ENCODE measurements at regions not wholly inside any gene's neighbourhood (a gene's known extent, or its start where the extent isn't known, plus 50 kb on each side); places are given as distances from the start of the nearest gene placed in this dataset.
A peak's percentile ranks its signal among the peaks of the same experiment; 100 is the strongest.

DNA sequence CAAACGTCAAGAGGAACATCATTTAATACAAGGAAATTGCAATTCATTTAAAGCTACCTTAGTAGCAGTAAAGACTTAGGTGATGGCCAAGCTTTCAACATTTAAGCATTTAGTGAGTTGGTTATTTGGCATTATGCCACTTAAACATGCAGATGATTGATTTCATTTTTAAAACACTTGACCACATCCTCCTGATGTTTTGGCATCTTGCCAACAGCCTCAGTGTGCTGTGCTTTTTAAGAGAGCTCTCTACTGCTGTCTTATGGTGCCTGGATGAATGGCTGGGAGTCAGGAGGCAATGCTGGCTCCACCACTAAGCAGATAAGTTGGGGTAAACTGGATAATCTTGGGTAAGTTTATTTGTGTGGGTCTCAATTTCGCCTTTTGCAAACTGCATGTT is 364.5 kb downstream of the MAN2A1 start:
- no peak overlapping the region for H3K4me2 ChIP-seq
- H4K20me1 ChIP-seq (replicated peaks; ENCODE audit: insufficient read depth): no peaks in the 10 kb centered on the region
- no peak for TF ChIP-seq CREB1 (CRISPR knock-in tag; IDR thresholded peaks at IDR 0.05; ENCODE audit: low read depth)
- TF ChIP-seq POLR2AphosphoS5 (IDR thresholded peaks at IDR 0.05; ENCODE audit: low read depth): no peak
- TF ChIP-seq, protein P1, sequence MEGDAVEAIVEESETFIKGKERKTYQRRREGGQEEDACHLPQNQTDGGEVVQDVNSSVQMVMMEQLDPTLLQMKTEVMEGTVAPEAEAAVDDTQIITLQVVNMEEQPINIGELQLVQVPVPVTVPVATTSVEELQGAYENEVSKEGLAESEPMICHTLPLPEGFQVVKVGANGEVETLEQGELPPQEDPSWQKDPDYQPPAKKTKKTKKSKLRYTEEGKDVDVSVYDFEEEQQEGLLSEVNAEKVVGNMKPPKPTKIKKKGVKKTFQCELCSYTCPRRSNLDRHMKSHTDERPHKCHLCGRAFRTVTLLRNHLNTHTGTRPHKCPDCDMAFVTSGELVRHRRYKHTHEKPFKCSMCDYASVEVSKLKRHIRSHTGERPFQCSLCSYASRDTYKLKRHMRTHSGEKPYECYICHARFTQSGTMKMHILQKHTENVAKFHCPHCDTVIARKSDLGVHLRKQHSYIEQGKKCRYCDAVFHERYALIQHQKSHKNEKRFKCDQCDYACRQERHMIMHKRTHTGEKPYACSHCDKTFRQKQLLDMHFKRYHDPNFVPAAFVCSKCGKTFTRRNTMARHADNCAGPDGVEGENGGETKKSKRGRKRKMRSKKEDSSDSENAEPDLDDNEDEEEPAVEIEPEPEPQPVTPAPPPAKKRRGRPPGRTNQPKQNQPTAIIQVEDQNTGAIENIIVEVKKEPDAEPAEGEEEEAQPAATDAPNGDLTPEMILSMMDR (conservative IDR thresholded peaks at IDR 0.05; ENCODE audit: low read depth in 2 of 2): peak; percentile 6 to 16; a peak in 1 of 4 replicates
- peak; percentile 71 for ATAC-seq
- no peaks in the 10 kb centered on the region for H3F3A ChIP-seq (replicated peaks; ENCODE audit: low read depth)
- DNase-seq (ENCODE audit: low spot score): peak; percentile 20
- H3K36me3 ChIP-seq (ENCODE audit: insufficient read depth): no peaks in the 10 kb centered on the region
- H3K27me3 ChIP-seq (ENCODE audit: insufficient read depth): no peaks in the 10 kb centered on the region
- H3K27me3 Mint-ChIP-seq (ENCODE audit: insufficient read depth, low read depth, poor library complexity): no peaks in the 10 kb centered on the region
- no peak overlapping the region for H3K4me3 Mint-ChIP-seq
- H3K36me3 Mint-ChIP-seq (ENCODE audit: low read depth): no peaks in the 10 kb centered on the region
- no peak overlapping the region for H3K27ac ChIP-seq (ENCODE audit: low read depth)
- peaks cover 35% of the 10 kb centered on the region for H3K4me1 ChIP-seq (ENCODE audit: insufficient read depth)
- H3K79me2 ChIP-seq (replicated peaks; ENCODE audit: insufficient read depth): no peaks in the 10 kb centered on the region
- H3K27ac Mint-ChIP-seq: no peak overlapping the region
- no peak overlapping the region for H3K4me3 ChIP-seq
- H2AFZ ChIP-seq: no peak overlapping the region
- H3K4me1 Mint-ChIP-seq: peaks cover 42% of the 10 kb centered on the region
- H3K9me3 Mint-ChIP-seq: no peaks in the 10 kb centered on the region
- peaks cover 4% of the 10 kb centered on the region; the same call in 1 of the 2 replicates for H3K9me2 ChIP-seq (ENCODE audit: insufficient read depth)

DNA sequence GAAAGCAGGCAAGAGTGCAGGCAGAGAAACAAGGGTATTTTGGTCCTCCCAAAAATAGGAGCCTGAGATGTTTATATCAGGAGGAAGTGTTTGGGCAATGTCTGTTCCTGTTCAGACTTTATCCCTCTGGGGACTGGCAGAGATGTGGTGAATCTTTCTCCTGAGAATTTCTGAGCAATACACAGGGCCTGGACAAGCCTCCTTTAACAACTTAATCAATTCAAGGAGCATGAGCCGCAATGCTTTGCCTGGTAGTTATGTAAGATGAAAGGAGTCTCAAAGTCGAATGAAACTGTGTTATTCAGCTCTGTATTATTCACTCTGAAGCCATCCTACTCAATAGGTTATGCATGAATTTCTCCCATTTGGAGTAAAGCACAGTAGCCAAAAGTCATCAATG is 365.6 kb downstream of the MAN2A1 start:
- Histone ChIP-seq H3K4me2 (no peak overlapping the region), H3K4me3 (no peak overlapping the region), H3K79me2 (replicated peaks; ENCODE audit: insufficient read depth) (no peaks in the 10 kb centered on the region), H3K27ac (ENCODE audit: low read depth) (no peak overlapping the region), H2AFZ (0 out of 2 replicates have a peak overlapping the region, but pooled peaks have one; percentile 54), H3F3A (replicated peaks; ENCODE audit: low read depth) (no peaks in the 10 kb centered on the region), H3K36me3 (ENCODE audit: insufficient read depth) (no peaks in the 10 kb centered on the region), H3K27me3 (ENCODE audit: insufficient read depth) (no peaks in the 10 kb centered on the region), H3K4me1 (ENCODE audit: insufficient read depth) (peaks cover 35% of the 10 kb centered on the region), H3K9me2 (ENCODE audit: insufficient read depth) (peaks cover 4% of the 10 kb centered on the region; the same call in 1 of the 2 replicates), H4K20me1 (replicated peaks; ENCODE audit: insufficient read depth) (no peaks in the 10 kb centered on the region)
- Mint-ChIP-seq H3K36me3 (ENCODE audit: low read depth) (no peaks in the 10 kb centered on the region), H3K27ac (no peak overlapping the region), H3K27me3 (ENCODE audit: insufficient read depth, low read depth, poor library complexity) (no peaks in the 10 kb centered on the region), H3K9me3 (no peaks in the 10 kb centered on the region), H3K4me1 (peaks cover 42% of the 10 kb centered on the region), H3K4me3 (no peak overlapping the region)
- no peak for ATAC-seq
- TF ChIP-seq ZNF114 (CRISPR knock-in tag; IDR thresholded peaks at IDR 0.05) (no peak), ZNF331 (CRISPR knock-in tag; IDR thresholded peaks at IDR 0.05; ENCODE audit: low read depth) (no peak), EZH2 (IDR thresholded peaks at IDR 0.05; ENCODE audit: low read depth, unreplicated experiment) (no peak), EZH2phosphoT487 (IDR thresholded peaks at IDR 0.05; ENCODE audit: unreplicated experiment) (no peak), CREB1 (CRISPR knock-in tag; IDR thresholded peaks at IDR 0.05; ENCODE audit: low read depth) (no peak)
- TF ChIP-seq, protein P2, sequence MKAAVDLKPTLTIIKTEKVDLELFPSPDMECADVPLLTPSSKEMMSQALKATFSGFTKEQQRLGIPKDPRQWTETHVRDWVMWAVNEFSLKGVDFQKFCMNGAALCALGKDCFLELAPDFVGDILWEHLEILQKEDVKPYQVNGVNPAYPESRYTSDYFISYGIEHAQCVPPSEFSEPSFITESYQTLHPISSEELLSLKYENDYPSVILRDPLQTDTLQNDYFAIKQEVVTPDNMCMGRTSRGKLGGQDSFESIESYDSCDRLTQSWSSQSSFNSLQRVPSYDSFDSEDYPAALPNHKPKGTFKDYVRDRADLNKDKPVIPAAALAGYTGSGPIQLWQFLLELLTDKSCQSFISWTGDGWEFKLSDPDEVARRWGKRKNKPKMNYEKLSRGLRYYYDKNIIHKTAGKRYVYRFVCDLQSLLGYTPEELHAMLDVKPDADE (IDR thresholded peaks at IDR 0.05): no peak
- TF ChIP-seq, protein P3, sequence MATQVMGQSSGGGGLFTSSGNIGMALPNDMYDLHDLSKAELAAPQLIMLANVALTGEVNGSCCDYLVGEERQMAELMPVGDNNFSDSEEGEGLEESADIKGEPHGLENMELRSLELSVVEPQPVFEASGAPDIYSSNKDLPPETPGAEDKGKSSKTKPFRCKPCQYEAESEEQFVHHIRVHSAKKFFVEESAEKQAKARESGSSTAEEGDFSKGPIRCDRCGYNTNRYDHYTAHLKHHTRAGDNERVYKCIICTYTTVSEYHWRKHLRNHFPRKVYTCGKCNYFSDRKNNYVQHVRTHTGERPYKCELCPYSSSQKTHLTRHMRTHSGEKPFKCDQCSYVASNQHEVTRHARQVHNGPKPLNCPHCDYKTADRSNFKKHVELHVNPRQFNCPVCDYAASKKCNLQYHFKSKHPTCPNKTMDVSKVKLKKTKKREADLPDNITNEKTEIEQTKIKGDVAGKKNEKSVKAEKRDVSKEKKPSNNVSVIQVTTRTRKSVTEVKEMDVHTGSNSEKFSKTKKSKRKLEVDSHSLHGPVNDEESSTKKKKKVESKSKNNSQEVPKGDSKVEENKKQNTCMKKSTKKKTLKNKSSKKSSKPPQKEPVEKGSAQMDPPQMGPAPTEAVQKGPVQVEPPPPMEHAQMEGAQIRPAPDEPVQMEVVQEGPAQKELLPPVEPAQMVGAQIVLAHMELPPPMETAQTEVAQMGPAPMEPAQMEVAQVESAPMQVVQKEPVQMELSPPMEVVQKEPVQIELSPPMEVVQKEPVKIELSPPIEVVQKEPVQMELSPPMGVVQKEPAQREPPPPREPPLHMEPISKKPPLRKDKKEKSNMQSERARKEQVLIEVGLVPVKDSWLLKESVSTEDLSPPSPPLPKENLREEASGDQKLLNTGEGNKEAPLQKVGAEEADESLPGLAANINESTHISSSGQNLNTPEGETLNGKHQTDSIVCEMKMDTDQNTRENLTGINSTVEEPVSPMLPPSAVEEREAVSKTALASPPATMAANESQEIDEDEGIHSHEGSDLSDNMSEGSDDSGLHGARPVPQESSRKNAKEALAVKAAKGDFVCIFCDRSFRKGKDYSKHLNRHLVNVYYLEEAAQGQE (IDR thresholded peaks at IDR 0.05; ENCODE audit: unreplicated experiment): no peak
- TF ChIP-seq, protein P1 (conservative IDR thresholded peaks at IDR 0.05; ENCODE audit: low read depth in 2 of 2): no peak
- no peak for DNase-seq (ENCODE audit: low spot score)

Measured in GM23338 (cell line).